ENCODE measurements at regions not wholly inside any gene's neighbourhood (a gene's known extent, or its start where the extent isn't known, plus 50 kb on each side); places are given as distances from the start of the nearest gene placed in this dataset.

DNA sequence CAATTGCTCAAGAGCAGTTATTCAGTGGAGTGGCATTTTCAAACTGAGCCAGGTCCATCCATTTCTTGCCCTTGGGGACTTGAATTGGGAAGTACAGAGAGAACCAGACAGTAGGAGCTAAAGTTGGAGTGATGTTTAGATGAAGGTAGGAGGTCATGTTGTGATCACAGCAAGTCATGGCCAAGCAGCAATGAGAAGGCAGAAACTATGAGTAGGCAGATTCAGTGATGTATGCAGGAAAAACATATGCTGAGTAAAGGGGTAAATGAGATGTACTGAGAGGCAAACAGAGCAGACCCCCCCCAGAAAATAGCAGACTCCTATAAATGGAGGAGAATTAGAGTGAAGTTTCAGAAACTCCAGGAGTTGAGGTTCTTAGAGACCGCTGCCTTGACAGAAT lies 95.8 kb downstream of the PERP start:
- no peak for TF ChIP-seq ZFX (IDR thresholded peaks at IDR 0.05)
- TF ChIP-seq, protein P1, sequence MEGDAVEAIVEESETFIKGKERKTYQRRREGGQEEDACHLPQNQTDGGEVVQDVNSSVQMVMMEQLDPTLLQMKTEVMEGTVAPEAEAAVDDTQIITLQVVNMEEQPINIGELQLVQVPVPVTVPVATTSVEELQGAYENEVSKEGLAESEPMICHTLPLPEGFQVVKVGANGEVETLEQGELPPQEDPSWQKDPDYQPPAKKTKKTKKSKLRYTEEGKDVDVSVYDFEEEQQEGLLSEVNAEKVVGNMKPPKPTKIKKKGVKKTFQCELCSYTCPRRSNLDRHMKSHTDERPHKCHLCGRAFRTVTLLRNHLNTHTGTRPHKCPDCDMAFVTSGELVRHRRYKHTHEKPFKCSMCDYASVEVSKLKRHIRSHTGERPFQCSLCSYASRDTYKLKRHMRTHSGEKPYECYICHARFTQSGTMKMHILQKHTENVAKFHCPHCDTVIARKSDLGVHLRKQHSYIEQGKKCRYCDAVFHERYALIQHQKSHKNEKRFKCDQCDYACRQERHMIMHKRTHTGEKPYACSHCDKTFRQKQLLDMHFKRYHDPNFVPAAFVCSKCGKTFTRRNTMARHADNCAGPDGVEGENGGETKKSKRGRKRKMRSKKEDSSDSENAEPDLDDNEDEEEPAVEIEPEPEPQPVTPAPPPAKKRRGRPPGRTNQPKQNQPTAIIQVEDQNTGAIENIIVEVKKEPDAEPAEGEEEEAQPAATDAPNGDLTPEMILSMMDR (conservative IDR thresholded peaks at IDR 0.05): no peak

DNA sequence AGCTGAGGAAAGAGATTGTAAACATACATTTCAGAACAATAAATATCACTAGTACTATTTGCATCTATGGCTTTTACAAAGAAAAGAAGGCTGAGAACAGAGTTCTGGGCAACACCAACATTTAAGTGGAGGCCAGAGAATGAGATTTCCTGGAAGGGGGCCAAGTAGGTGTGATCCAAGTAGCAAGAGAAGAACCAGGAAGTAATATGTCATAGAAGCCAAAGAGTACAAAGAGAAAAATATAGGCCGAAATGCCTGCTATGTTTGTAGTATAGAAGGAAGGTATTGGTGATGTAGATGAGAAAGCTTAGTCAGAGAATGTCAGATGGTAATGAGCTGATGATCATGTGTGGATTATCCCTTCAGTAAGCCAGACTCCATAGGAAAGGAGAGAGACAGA lies 94.5 kb downstream of the PERP start:
- no peak overlapping the region for H3K27ac ChIP-seq
- TF ChIP-seq, protein P1 (conservative IDR thresholded peaks at IDR 0.05): no peak
- TF ChIP-seq ZFX (IDR thresholded peaks at IDR 0.05): no peak

More for the DNA sequence above, 95.8 kb downstream of the PERP start:
- H3K27ac ChIP-seq: no peak overlapping the region

DNA sequence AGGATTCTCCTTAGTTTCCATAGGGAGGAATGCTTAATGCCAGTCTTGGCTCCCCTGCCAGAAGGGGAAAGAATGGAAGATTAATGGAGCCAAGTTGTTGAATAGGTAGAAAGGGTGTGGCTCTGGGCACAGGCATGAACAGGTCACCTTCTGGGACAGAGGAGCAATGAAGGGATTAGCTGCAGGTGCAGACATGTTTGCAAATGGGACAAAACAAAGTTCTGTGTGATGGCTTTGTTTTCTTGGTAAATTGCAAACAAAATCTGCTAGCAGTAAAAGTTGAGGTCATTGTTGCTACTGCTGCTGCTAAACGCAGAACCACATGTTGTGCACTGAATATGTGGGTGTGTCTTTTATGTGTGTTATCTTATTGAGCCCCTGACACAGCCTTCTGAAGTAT lies 93.3 kb downstream of the PERP start:
- H3K27ac ChIP-seq: no peak overlapping the region
- TF ChIP-seq, protein P1 (conservative IDR thresholded peaks at IDR 0.05): no peak
- TF ChIP-seq ZFX (IDR thresholded peaks at IDR 0.05): no peak

DNA sequence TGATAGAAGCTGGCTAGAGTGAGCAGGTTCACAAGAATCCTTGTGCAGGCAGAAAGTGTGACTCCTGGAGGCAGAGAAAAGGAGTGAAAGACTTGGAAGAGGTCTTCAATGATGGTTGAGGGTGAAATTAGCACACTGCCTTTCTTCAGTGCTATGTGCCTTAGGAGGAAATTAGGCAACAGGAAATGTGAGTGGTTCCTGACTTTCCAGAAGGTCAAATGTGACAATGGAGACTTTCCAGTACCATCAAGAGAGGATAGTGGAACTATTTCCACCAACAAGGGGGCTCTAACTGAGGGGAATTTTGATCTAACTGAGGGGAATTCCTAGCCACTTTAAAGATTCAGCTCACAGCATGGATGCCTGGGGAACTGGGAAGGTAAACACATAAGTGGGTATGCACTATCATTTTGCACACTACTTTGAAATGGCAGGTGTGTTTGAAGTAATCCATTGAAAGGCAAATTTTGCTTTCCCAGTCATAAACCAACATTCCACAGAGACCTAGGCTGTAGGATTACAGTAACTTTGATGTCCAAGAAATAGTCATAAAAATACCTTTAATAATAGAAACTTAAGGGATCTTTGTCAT lies 90.0 kb downstream of the PERP start:
- TF ChIP-seq ZFX (IDR thresholded peaks at IDR 0.05): no peak
- TF ChIP-seq, protein P1 (conservative IDR thresholded peaks at IDR 0.05): no peak
- no peak overlapping the region for H3K27ac ChIP-seq

DNA sequence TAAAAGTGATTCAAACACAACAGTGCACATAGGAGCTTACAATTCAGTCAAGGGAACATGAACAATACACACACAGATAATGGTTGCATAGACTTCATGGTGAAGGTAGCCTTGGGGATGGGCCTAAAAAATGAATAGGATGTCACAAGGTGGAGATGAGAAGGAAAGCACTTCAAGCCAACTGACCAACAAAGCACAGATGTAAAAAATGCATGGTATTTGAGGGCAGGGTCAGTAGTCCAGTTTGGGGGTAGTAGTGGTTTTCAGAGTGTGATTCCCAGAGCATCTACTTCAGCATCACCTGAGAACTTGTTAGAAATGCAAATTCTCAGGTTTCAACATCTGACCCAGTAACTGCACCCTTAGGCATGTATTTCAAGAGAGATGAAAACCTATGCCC lies 88.9 kb downstream of the PERP start:
- no peak for TF ChIP-seq ZFX (IDR thresholded peaks at IDR 0.05)
- TF ChIP-seq, protein P1 (conservative IDR thresholded peaks at IDR 0.05): no peak
- H3K27ac ChIP-seq: no peak overlapping the region

DNA sequence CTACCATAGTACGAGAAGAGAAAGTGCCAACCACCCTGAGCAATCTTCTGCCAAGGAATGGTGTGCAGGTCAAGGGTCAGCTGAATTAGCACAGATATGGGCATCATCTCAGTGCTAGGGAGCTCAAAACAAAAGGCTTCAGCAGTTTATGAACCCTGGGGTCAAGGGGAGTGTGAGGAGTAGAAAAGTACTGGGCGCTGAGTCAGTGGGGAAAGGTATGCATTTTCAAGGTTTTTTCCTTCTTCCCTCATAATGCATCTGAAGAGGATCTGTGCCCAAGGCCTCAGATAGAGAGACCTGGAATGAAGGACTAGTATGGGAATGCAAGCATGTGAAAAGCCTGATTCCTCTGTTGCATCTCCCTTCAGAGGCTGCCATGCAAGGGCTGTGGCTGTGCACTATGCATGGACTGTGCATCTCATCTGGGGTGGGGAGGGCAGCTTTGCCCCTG lies 81.7 kb downstream of the PERP start:
- TF ChIP-seq, protein P1 (conservative IDR thresholded peaks at IDR 0.05): no peak
- no peak for TF ChIP-seq ZFX (IDR thresholded peaks at IDR 0.05)

DNA sequence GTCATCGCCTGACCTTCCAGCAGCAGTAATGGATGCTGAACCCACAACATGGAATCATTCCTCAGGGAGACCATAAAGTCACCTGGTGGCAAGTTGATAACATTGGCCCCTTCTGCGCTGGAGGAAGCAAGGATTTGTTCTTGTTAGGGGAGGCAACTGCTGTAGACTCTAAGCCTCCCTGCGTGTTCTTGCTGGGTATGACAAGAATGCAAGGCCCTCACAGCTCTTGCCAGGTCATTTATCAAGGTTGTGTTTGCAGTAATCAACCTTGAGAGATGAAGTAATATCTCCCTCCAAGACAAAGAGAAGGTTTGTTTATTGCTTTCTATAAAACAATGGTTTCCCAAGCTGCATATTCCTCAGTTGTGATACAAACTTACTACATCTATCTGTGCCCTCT lies 80.9 kb downstream of the PERP start:
- TF ChIP-seq, protein P1 (conservative IDR thresholded peaks at IDR 0.05): no peak
- no peak for TF ChIP-seq ZFX (IDR thresholded peaks at IDR 0.05)

More for the DNA sequence above, 81.7 kb downstream of the PERP start:
- H3K27ac ChIP-seq: no peak overlapping the region

More for the DNA sequence above, 80.9 kb downstream of the PERP start:
- H3K27ac ChIP-seq: no peak overlapping the region

Data from C4-2B (cell line).